GM21423 (cell line): ENCODE measurements at regions not wholly inside any gene's neighbourhood (a gene's known extent, or its start where the extent isn't known, plus 50 kb on each side); places are given as distances from the start of the nearest gene placed in this dataset.

Experiments used
- ATAC-seq: cut with Tn5 transposase; IDR thresholded peaks from one replicate; pipeline ENCODE4 v1.9.1; 2021; ENCODE audit warnings: mild to moderate bottlenecking, moderate library complexity; ENCODE audit not compliant: unreplicated experiment

DNA sequence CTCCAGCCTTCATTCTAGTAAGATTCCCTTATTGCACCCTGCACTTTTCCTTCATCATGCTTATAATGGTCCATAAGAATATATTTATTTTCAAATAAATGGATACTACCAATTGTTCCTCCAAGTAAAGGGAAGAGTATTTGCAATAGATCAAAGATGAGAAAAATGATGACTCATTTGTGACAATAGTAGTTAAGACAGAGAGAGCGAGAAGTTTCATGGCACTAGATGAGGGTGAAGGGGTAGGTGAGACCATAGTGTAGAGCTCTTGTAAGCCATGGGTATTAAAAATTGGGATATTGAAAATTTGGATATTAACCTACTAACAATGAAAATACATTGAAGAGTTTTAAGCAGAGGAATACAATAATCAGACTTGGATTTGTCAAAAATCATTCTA is 404.6 kb downstream of the EFNA5 start:
- ATAC-seq, result no peak

DNA sequence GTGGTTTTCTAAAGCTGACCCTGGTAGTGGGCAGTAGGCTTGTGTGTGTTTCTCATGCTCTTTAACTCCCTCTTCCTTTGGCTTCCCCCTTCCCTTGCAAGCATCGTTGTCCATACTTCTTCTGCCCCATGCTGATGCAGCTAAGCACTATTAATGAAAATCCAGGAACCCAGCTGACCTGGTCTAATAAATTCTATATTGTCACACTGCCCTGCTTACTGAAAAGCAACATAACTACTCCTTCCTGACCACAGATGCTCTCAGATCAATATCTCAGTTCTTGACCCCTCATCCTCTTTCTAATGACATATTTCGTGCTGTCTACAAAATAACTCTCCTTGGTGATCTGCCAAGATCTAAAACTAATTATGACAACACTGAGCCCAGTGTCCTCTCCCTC is 405.5 kb downstream of the EFNA5 start:
- no peak for ATAC-seq

GRCh38 chr5:107263387-107264018 is 407.2 kb downstream of the EFNA5 start:
- ATAC-seq, result peak; percentile 73

- ATAC-seq, result peak; percentile 64
These were observed 412.7 kb downstream of the EFNA5 start for GRCh38 chr5:107257885-107258520.

- no peak for ATAC-seq
These were observed 415.9 kb downstream of the EFNA5 start for GRCh38 chr5:107254902-107255234.

GRCh38 chr5:107254214-107254901 is 416.4 kb downstream of the EFNA5 start:
- ATAC-seq, result no peak

GRCh38 chr5:107253246-107253645 is 417.5 kb downstream of the EFNA5 start:
- ATAC-seq, result no peak

GRCh38 chr5:107251151-107251550 is 419.6 kb downstream of the EFNA5 start:
- ATAC-seq, result no peak

- ATAC-seq, result no peak
These were observed 422.6 kb downstream of the EFNA5 start for GRCh38 chr5:107248066-107248695.

DNA sequence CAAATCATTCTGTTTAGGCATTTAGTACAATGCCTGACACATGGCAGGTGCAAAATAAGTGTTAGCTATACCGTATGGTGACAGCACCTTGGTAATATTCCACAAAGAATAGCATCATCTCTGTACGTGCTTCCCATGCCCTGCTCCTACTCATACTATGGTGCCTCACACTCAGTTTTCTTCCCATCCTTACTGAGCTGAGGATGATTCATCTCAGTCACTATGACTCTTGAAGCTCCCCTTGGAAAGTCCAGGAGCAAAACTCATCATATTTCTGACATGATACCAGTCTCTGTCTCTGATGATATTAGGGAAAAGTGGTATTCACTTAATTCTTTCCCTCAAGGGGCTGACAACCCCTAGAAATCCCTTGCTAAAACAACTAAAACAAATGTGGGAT is 423.3 kb downstream of the EFNA5 start:
- no peak for ATAC-seq

- ATAC-seq, result no peak
These were observed 427.5 kb downstream of the EFNA5 start for GRCh38 chr5:107243220-107243579.

DNA sequence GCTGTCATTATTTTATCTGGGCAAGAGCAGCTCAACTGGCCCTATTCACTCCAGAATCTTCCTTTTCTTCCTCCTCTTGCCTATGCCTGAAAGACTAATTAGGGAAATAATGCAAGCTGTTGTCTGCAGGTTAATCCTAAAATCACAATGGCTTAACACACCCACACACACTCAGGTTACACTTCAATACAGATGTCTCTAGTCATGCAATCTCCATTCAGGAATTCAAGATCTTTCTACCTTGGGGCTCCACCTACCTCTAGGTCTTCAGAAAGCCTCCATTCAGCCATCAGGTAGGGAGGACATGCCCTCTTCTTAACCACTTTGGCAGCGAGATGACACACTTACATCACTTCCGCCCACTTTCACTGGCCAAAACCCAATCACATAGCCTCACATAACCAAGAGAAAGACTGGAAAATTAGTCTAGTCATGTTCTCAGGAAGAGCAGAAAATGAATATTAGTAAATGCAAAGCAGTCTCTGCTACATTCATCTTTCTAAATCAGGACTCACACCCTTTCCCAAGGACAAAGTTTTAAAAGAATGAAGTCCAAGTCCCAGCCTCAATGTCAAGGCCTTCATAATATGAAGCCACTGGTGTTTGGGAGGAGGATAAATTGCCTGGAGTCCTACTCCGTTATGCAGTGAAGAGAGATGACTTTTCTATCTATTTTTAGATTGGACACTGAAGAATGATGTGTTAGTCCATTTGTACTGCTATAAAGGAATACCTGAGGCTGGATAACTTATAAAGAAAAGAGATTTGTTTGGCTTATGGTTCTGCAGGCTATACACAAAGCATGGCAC is 428.1 kb downstream of the EFNA5 start:
- no peak for ATAC-seq

- no peak for ATAC-seq
These were observed 428.9 kb downstream of the EFNA5 start for GRCh38 chr5:107241841-107242240.

- ATAC-seq, result no peak
These were observed 435.6 kb downstream of the EFNA5 start for GRCh38 chr5:107235167-107235566.

DNA sequence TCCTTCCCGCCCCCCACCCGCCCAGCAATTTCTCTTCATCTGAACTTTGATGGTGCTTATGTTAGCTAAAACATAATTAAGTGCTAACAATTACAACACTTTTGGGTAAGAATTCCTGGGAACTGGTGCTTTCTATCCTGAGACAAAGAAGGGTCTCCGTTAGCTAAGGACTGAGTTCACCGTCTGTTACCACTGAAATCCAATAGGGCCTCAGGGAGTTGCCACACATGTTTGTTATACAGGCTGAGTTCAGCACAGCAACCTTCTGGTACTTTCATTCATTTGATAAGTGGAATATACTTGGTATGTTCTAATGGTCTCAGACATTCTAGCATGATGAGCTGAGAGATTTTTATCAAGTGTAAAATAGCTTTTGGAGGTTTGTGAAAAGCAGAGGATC is 437.9 kb downstream of the EFNA5 start:
- no peak for ATAC-seq

DNA sequence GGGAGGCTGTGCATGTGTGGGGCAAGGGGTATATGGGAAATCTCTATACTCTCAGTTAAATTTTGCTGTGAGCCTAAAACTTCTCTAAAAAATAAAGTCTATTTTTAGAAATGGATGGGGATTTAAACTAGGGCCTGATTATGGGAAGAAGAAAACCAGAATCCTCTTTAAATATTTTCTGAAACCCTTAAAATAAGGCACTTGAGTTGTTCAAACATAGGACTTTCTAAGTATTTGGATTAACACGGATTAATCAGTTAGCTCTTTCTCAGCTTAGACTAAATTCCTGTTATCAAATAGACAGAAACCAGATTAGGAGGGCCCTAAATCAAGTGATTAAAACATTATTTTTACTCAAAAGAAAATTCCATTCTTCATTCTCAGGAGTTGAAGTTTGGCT is 438.4 kb downstream of the EFNA5 start:
- no peak for ATAC-seq

DNA sequence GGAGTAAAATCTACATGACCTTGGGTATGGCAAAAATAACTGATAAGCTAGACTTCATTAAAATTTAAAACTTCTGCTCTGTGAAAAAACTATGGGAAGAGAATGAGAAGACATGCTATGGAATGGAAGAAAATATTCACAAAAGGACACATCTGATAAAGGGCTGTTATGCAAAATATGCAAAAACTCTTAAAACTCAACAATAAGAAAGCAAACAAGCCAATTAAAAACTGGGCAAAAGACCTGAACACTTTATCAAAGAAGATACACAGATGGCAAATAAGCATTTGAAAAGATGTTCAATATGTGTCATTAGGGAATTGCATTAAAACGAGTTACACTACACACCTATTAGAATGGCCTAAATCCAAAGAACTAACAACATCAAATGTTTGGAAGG is 439.5 kb downstream of the EFNA5 start:
- ATAC-seq, result no peak

GRCh38 chr5:107230367-107230766 is 440.4 kb downstream of the EFNA5 start:
- no peak for ATAC-seq

DNA sequence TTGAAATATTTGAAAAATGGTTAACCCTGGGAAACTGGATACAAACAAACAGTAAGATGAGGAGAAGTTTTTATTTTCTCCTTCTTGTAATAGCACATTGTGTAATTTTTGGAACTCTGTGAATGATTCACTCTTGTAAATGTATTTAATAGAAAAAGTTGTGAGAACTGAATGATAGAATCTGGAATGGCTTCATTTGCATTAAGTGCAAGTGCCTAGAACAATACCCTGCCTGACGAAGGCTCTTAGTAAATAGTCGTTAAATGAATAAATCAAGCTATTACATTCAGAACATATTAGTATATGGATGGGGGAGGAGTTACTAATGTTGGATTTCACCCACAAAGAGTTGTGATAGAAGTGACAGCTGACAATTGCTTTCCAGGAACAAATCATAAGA is 442.5 kb downstream of the EFNA5 start:
- no peak for ATAC-seq

DNA sequence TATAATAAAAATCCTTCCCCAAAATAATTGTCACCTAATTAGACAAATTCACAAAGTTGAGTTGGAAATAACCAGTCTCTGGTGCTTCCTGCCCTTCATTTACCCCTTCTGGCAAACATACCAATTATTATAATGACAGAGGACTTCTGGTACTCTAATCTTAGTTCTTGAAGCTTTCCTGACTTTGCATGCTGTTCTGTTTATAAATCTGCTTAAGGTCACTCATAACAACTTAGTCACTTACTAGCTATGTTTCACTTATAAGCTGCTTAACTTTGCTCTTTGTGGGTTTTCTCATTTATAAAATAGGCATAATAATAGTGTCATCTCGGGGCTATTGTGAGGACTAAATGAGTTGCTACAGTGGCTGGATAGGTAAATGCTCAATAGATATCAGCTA is 446.5 kb downstream of the EFNA5 start:
- no peak for ATAC-seq

DNA sequence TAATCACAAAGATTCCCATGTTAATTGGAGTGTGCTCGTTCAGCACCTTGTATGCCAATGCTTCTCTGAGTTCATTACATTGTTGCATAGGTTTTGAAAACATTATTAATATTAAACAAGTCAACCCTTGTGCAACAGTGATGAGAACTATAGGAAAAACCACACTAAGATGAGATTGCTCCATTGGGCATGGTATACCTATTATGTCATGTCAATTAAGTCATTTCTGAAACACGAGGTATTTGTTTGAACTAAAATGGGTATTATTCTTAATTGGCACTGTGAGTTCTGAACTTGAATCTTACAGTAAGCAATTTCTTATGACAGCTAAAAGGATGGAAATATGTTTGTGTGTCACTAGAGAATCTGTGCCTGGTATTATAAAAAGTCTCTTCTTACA is 447.7 kb downstream of the EFNA5 start:
- ATAC-seq, result no peak
